ENCODE measurements at regions not wholly inside any gene's neighbourhood (a gene's known extent, or its start where the extent isn't known, plus 50 kb on each side); places are given as distances from the start of the nearest gene placed in this dataset.

DNA sequence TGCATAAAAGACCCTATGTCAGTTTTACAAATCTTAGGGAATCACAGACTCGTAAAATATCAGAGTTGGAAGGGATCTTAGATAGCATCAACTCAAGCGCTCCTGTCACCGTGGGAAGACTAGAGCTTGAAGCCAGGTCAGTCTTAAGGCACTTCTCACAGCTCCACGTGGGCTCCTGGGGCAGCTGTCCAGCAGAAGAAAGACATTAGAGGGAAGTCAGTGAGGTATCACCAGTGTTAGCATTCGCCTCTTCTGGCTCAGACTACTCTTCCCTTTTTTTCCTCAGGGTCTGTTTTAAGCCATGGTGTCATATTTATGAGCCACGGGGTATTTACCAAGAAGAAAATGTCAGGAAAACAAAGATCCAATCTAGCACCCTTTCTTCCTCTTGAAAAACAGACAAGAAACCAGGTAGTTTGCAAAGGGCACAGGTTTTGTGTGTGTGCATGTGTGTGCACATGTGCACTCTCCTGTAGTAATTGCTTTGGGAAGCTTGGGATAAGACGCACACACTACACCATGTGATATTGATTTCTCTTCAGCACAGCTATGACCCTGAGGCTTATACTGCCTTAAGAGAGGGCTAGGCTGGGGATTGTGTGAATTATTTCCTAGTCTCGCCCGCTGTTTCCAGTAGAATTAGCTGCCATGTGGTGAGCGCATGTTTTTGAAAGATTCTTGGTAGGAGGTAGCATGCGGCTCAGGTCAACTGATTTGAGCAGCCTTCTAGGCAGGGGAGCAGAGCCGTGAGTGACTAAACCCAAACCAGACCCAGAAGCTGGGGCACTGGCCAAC is 61.0 kb upstream of the ELAC2 start:
- Histone ChIP-seq H3K36me3 (no peaks in the 10 kb centered on the region), H3K27ac (no peak overlapping the region), H3K27me3 (replicated peaks; ENCODE audit: insufficient read depth) (no peaks in the 10 kb centered on the region), H3K4me1 (replicated peaks) (no peaks in the 10 kb centered on the region), H3K4me3 (no peak overlapping the region), H3K9me3 (no peaks in the 10 kb centered on the region)
- intact Hi-C loops (cut with DNase I): no loop called here
- DNase-seq (ENCODE audit: low spot score): no peak
- WGBS: 52% methylated on average over 12 of the region's 12 CpGs
- TF ChIP-seq POLR2A (IDR thresholded peaks at IDR 0.05) (no peak), POLR2AphosphoS5 (IDR thresholded peaks at IDR 0.05) (no peak)
- TF ChIP-seq, protein P1, sequence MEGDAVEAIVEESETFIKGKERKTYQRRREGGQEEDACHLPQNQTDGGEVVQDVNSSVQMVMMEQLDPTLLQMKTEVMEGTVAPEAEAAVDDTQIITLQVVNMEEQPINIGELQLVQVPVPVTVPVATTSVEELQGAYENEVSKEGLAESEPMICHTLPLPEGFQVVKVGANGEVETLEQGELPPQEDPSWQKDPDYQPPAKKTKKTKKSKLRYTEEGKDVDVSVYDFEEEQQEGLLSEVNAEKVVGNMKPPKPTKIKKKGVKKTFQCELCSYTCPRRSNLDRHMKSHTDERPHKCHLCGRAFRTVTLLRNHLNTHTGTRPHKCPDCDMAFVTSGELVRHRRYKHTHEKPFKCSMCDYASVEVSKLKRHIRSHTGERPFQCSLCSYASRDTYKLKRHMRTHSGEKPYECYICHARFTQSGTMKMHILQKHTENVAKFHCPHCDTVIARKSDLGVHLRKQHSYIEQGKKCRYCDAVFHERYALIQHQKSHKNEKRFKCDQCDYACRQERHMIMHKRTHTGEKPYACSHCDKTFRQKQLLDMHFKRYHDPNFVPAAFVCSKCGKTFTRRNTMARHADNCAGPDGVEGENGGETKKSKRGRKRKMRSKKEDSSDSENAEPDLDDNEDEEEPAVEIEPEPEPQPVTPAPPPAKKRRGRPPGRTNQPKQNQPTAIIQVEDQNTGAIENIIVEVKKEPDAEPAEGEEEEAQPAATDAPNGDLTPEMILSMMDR (IDR thresholded peaks at IDR 0.05): no peak

DNA sequence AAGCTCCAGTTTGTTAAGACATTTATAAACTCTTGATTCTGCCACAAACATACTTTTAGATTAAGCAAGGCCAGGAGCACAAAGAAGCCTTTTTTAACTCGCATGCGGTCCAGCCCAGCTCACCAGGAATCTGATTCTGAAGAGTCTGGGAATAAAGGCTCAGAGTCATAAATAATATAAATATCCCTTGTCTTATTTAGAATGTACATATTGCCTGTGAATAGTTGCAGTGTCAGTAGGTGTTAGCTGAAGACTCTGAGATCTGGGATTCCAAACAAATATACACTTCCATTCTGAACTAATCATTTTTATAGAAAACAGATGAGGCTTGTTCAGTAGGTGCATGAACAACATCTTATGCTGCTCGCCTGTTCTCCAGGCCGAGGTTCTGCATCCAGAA is 59.1 kb upstream of the ELAC2 start:
- whole genome bisulfite sequencing: 63% methylated on average over 4 of the region's 4 CpGs
- Histone ChIP-seq H3K36me3 (no peaks in the 10 kb centered on the region), H3K27me3 (replicated peaks; ENCODE audit: insufficient read depth) (no peaks in the 10 kb centered on the region), H3K27ac (no peak overlapping the region), H3K9me3 (no peaks in the 10 kb centered on the region), H3K4me3 (no peak overlapping the region), H3K4me1 (replicated peaks) (no peaks in the 10 kb centered on the region)
- TF ChIP-seq POLR2A (IDR thresholded peaks at IDR 0.05) (no peak), POLR2AphosphoS5 (IDR thresholded peaks at IDR 0.05) (no peak)
- TF ChIP-seq, protein P1 (IDR thresholded peaks at IDR 0.05): no peak
- no peak for DNase-seq (ENCODE audit: low spot score)
- intact Hi-C loops (cut with DNase I): no loop called here

DNA sequence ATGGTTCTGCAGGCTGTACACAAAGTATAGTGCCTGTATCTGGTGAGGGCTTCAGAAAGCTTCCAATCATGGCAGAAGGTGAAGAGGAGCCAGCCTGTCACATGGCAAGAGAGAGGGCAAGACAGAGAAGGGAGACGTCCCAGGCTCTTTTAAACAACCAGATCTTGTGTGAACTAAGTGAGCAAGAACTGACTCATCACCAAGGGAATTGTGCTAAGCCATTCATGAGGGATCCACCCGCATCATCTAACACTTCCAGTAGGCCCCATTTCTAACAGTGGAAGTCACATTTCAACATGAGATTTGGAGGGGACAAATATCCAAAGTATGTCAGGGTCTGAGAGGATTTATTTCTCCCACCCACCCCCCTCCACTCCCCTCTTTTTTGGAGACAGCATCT is 56.2 kb upstream of the ELAC2 start:
- no peak overlapping the region for H3K4me3 ChIP-seq
- no peak overlapping the region for H3K27ac ChIP-seq
- WGBS: 79% methylated on average over 2 of the region's 2 CpGs
- H3K27me3 ChIP-seq (replicated peaks; ENCODE audit: insufficient read depth): no peaks in the 10 kb centered on the region
- no peaks in the 10 kb centered on the region for H3K36me3 ChIP-seq
- DNase-seq (ENCODE audit: low spot score): no peak
- intact Hi-C loops (cut with DNase I): no loop called here
- TF ChIP-seq, protein P1 (IDR thresholded peaks at IDR 0.05): no peak
- TF ChIP-seq POLR2A (IDR thresholded peaks at IDR 0.05) (no peak), POLR2AphosphoS5 (IDR thresholded peaks at IDR 0.05) (no peak)
- no peaks in the 10 kb centered on the region for H3K9me3 ChIP-seq
- H3K4me1 ChIP-seq (replicated peaks): no peaks in the 10 kb centered on the region

DNA sequence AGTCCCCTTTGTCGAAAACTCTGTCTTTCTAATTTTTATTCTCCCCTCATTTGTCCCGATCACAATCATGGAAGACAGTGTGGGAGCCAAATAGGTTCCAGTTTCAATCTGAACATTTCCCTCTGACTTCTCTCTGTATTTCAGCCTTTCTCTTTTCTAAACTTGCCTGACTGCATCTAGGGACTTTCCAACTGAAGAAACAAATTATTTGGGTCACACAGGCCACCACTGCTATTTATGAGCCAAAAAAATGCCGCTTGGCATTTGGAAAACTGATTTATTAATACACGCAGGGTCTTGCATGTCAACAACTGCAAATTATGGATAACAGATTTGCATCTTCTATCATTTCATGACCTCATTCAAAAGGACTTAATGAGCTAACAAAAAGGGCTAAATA is 55.2 kb upstream of the ELAC2 start:
- no peak for DNase-seq (ENCODE audit: low spot score)
- intact Hi-C loops (cut with DNase I): no loop called here
- no peaks in the 10 kb centered on the region for H3K9me3 ChIP-seq
- 46% methylated on average over 4 of the region's 4 CpGs for WGBS
- TF ChIP-seq POLR2AphosphoS5 (IDR thresholded peaks at IDR 0.05): no peak
- TF ChIP-seq, protein P1 (IDR thresholded peaks at IDR 0.05): no peak
- TF ChIP-seq POLR2A (IDR thresholded peaks at IDR 0.05): no peak
- H3K27ac ChIP-seq: no peak overlapping the region
- no peak overlapping the region for H3K4me3 ChIP-seq
- H3K36me3 ChIP-seq: no peaks in the 10 kb centered on the region
- H3K4me1 ChIP-seq (replicated peaks): no peaks in the 10 kb centered on the region
- H3K27me3 ChIP-seq (replicated peaks; ENCODE audit: insufficient read depth): no peaks in the 10 kb centered on the region

DNA sequence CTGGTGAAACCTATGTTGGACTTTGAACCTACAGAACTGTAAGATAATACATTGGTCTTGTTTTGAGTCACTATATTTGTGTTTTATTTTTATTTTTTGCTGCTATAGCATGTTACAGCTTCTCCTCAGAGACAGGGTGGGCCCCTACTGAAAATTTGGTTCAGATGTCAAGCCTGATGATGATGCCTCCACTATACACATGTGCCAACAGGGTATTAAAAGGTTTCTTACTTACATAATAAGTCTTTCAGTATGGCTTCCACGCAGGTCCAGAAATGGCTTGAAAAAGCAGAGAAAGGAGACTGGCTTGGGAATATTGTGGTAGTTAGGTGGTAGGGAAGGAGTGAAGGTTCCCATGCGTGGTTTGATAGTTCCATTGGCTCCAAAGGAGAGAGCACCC is 52.9 kb upstream of the ELAC2 start:
- WGBS: 90% methylated on average over 2 of the region's 2 CpGs
- Histone ChIP-seq H3K27me3 (replicated peaks; ENCODE audit: insufficient read depth) (no peaks in the 10 kb centered on the region), H3K36me3 (no peaks in the 10 kb centered on the region), H3K4me1 (replicated peaks) (no peaks in the 10 kb centered on the region), H3K9me3 (no peaks in the 10 kb centered on the region), H3K27ac (no peak overlapping the region), H3K4me3 (no peak overlapping the region)
- TF ChIP-seq POLR2AphosphoS5 (IDR thresholded peaks at IDR 0.05) (no peak), POLR2A (IDR thresholded peaks at IDR 0.05) (no peak)
- TF ChIP-seq, protein P1 (IDR thresholded peaks at IDR 0.05): no peak
- intact Hi-C loops (cut with DNase I): no loop called here
- no peak for DNase-seq (ENCODE audit: low spot score)

All from prostate gland (tissue), 2 donors.